ENCODE measurements at regions not wholly inside any gene's neighbourhood (a gene's known extent, or its start where the extent isn't known, plus 50 kb on each side); places are given as distances from the start of the nearest gene placed in this dataset.

GRCh38 chr7:52030722-52031121 lies 714.1 kb upstream of the COBL start:
- no peak for TF ChIP-seq CTCF (IDR thresholded peaks at IDR 0.05; ENCODE audit: low read depth, low read length)
- no peak overlapping the region for H3K4me3 ChIP-seq (ENCODE audit: low read depth, low read length)

DNA sequence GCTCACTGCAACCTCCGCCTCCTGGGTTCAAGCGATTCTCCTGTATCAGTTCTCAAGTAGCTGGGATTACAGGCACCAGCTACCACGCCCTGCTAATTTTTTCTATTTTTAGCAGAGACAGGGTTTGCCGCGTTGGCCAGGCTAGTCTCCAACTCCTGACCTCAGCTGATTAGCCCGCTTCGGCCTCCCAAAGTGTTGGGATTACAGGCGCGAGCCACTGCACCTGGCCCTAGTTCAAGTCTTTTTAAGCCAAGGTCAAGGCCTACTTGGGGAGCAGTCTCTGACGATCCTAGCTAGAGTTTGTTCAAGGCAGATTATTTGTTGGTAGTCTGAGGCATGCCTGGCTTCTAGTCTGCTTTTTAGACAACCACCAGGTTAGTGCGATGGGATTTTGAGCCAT lies 709.5 kb upstream of the COBL start:
- no peak for TF ChIP-seq CTCF (IDR thresholded peaks at IDR 0.05; ENCODE audit: low read depth, low read length)

DNA sequence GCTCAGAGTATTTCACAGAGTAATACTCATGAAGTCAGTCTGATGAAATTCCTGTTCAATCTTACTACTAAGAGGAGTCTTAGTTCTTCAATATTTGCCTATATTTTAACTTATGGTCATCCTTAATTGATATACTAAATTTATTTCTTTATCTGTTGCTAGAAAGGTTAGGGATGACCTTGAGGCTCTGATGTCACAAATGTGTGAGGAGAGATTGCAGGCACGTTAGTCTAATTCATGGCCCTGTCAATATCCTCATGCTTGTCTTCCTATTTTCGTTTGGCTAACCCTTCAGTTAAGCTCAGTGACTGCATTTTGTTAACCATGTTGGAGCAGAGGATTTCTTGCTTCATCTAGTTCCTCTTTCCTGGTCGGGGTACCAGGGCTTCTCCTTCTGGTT lies 704.7 kb upstream of the COBL start:
- no peak for TF ChIP-seq CTCF (IDR thresholded peaks at IDR 0.05; ENCODE audit: low read depth, low read length)
- no peak overlapping the region for H3K4me3 ChIP-seq (ENCODE audit: low read depth, low read length)

More for the DNA sequence above, 709.5 kb upstream of the COBL start:
- no peak overlapping the region for H3K4me3 ChIP-seq (ENCODE audit: low read depth, low read length)

DNA sequence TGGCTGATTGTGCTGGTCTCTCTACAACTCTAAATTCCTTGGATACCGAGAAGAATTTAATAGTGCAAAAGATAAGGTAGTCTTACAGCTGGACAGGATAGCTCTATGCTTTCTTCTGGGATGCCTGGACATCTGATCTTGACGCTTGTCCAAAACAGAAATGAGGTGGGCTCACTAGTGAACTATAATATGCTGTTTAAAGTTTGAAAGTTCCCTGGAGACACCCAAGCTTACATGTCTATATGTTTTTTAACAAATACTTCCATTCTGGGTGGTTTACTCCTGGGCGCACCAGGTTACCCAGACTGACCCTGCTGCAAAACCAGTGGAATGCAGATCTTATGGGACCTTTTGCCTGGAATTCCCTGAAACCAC lies 702.1 kb upstream of the COBL start:
- TF ChIP-seq CTCF (IDR thresholded peaks at IDR 0.05; ENCODE audit: low read depth, low read length), result no peak
- no peak overlapping the region for H3K4me3 ChIP-seq (ENCODE audit: low read depth, low read length)

DNA sequence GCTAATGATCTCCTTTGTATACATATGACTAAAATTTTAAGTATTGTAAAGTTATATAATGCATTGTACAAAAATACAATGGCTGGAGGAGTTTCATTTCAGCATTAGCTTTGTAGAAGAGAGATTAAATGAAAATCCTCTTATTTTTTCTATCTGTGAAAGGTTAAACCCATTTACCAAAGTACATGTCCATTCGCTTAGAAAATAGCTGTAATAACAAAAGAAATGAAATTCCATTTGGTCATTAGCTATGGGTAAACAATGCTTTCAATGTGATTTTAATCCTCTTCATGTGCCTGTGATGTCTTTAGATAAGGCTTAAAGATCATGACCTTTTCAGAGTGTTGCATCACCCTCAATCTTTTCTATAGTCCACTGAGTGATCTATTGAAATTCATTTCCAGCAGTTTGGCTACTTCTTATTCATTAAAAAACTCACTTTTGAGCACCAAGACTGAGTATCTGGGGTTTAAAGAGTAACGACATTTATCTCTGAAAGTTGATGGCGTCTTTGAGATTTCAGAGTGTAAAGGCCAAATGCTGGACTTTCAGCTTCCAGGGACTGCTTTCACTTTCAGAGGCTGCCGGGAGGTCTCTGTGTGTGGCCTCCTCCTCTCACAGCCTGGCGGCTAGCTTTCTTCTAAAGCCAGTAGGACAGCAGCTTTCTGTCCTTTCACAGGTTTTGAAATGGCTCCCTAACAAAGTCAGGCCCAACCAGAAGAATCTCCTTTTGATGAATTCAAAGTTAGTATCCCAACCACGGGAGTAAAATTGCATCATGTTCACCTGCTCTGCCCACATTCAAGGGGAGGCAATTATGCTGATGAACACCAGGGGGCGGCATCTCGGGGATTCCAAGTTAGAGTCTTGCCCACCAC lies 701.4 kb upstream of the COBL start:
- H3K4me3 ChIP-seq (ENCODE audit: low read depth, low read length), result no peak overlapping the region
- no peak for TF ChIP-seq CTCF (IDR thresholded peaks at IDR 0.05; ENCODE audit: low read depth, low read length)

DNA sequence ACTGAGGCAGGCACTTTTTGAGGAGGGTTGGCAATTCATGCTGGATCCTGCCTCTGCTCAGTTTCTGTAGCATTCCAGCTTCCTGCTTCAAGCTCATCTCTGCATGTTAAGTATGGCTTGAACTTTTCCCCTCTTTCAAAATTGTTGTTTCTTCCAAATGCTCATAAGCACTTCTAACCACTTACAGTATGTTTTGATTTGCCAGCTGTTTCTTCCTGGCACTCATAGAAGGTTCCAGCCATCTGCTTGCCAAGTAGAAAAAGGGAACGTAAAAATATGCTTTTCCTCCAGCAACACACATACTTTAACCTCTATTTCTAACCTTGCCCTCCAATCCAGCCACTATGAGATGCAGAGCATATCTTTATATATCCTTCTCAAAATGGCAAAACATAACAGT lies 692.6 kb upstream of the COBL start:
- TF ChIP-seq CTCF (IDR thresholded peaks at IDR 0.05; ENCODE audit: low read depth, low read length), result no peak
- no peak overlapping the region for H3K4me3 ChIP-seq (ENCODE audit: low read depth, low read length)

- H3K4me3 ChIP-seq (ENCODE audit: low read depth, low read length), result no peak overlapping the region
- no peak for TF ChIP-seq CTCF (IDR thresholded peaks at IDR 0.05; ENCODE audit: low read depth, low read length)
These were observed 690.1 kb upstream of the COBL start for GRCh38 chr7:52006674-52007073.
